GM12878 (cell line): ENCODE measurements at regions not wholly inside any gene's neighbourhood (a gene's known extent, or its start where the extent isn't known, plus 50 kb on each side); places are given as distances from the start of the nearest gene placed in this dataset.

Experiments
- EP300 ChIP-seq, 2 experiments: fragments of 150-350 bp in 1 of 2; IDR thresholded peaks; 2 replicates each; pipeline ENCODE4 v1.6.1; 2011 to 2012; ENCODE audit warnings: low read depth in 2 of 2, low read length in 2 of 2, borderline replicate concordance in 1 of 2, improper control_type of control experiment in 1 of 2, inconsistent platforms in 1 of 2; ENCODE audit not compliant: control insufficient read depth in 1 of 2
- GATAD2B ChIP-seq: fragments of 450-650 bp; conservative IDR thresholded peaks from 2 replicates; pipeline ENCODE4 v1.6.1; 2017; ENCODE audit warnings: low read depth, mild to moderate bottlenecking, moderate library complexity
- NFYA ChIP-seq: IDR thresholded peaks from 2 replicates; pipeline ENCODE4 v1.6.1; 2011; ENCODE audit warnings: low read depth, mild to moderate bottlenecking, low read length, improper control_type of control experiment, borderline replicate concordance
- PAX8 ChIP-seq: fragments of 450-650 bp; IDR thresholded peaks from 2 replicates; pipeline ENCODE4 v1.6.1; 2017; ENCODE audit warnings: mild to moderate bottlenecking, moderate library complexity
- SUZ12 ChIP-seq: fragments of 200-600 bp; sonication (generic); IDR thresholded peaks from one replicate; pipeline ENCODE4 v1.6.1; 2018; ENCODE audit warnings: antibody characterized with exemption, mild to moderate bottlenecking; ENCODE audit not compliant: unreplicated experiment
- TF ChIP-seq, protein P1 (sequence below): IDR thresholded peaks from 2 replicates; pipeline ENCODE4 v1.6.1; 2012; ENCODE audit warnings: low read depth, low read length, improper control_type of control experiment
- TF ChIP-seq, protein P2 (sequence below), 3 experiments: IDR thresholded peaks in 2 of 3; conservative IDR thresholded peaks in 1 of 3; 2 replicates each; pipeline ENCODE4 v1.5.1; 2011; ENCODE audit warnings: low read depth in 3 of 3, low read length in 3 of 3, mild to moderate bottlenecking in 3 of 3, control low read depth in 2 of 3, moderate library complexity in 2 of 3, inconsistent platforms in 1 of 3, mixed read lengths in 1 of 3; ENCODE audit not compliant: control insufficient read depth in 2 of 3, insufficient read depth in 1 of 3; ENCODE audit errors: extremely low read depth in 1 of 3
- TF ChIP-seq, protein P3 (sequence below): IDR thresholded peaks from 2 replicates; pipeline ENCODE4 v1.6.1; 2012; ENCODE audit warnings: low read depth, low read length, improper control_type of control experiment

- TF ChIP-seq, protein P1, sequence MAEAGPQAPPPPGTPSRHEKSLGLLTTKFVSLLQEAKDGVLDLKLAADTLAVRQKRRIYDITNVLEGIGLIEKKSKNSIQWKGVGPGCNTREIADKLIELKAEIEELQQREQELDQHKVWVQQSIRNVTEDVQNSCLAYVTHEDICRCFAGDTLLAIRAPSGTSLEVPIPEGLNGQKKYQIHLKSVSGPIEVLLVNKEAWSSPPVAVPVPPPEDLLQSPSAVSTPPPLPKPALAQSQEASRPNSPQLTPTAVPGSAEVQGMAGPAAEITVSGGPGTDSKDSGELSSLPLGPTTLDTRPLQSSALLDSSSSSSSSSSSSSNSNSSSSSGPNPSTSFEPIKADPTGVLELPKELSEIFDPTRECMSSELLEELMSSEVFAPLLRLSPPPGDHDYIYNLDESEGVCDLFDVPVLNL: no peak
- no peak for TF ChIP-seq EP300 (IDR thresholded peaks at IDR 0.05; ENCODE audit: borderline replicate concordance in 1 of 2, control insufficient read depth in 1 of 2, low read depth in 2 of 2, low read length in 2 of 2)
- TF ChIP-seq, protein P2, sequence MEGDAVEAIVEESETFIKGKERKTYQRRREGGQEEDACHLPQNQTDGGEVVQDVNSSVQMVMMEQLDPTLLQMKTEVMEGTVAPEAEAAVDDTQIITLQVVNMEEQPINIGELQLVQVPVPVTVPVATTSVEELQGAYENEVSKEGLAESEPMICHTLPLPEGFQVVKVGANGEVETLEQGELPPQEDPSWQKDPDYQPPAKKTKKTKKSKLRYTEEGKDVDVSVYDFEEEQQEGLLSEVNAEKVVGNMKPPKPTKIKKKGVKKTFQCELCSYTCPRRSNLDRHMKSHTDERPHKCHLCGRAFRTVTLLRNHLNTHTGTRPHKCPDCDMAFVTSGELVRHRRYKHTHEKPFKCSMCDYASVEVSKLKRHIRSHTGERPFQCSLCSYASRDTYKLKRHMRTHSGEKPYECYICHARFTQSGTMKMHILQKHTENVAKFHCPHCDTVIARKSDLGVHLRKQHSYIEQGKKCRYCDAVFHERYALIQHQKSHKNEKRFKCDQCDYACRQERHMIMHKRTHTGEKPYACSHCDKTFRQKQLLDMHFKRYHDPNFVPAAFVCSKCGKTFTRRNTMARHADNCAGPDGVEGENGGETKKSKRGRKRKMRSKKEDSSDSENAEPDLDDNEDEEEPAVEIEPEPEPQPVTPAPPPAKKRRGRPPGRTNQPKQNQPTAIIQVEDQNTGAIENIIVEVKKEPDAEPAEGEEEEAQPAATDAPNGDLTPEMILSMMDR (IDR thresholded peaks at IDR 0.05 in 2 of 3, conservative IDR thresholded peaks at IDR 0.05 in 1 of 3; ENCODE audit: control insufficient read depth in 2 of 3, extremely low read depth in 1 of 3, insufficient read depth in 1 of 3, low read depth in 3 of 3, low read length in 3 of 3): no peak
- TF ChIP-seq PAX8: no peak
- TF ChIP-seq NFYA: no peak
- TF ChIP-seq SUZ12: no peak
- no peak for TF ChIP-seq GATAD2B
- TF ChIP-seq, protein P3, sequence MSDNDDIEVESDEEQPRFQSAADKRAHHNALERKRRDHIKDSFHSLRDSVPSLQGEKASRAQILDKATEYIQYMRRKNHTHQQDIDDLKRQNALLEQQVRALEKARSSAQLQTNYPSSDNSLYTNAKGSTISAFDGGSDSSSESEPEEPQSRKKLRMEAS: no peak
These were observed 86.8 kb upstream of the CCN6 start for GRCh38 chr6:111967131-111967530.
